ENCODE measurements at regions not wholly inside any gene's neighbourhood (a gene's known extent, or its start where the extent isn't known, plus 50 kb on each side); places are given as distances from the start of the nearest gene placed in this dataset.

DNA sequence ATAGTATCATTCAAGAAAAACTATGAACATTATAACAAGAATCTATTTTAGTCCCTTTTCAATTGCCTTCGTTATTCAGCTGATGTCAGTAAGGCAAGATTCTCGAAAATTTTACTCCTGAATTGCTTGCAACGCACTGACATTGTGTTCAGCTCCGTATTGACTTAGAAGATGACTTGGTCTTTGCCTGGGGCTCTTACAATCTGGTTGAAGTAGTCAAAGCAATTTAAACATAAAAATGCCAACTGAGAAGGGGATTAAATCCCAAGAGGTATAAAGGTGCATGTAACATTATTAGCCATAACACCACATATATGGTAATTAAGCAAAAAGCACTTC, 507.1 kb downstream of the CENPC start:
- Histone ChIP-seq H3K36me3 (no peaks in the 10 kb centered on the region), H3K27ac (no peak overlapping the region), H3K27me3 (no peaks in the 10 kb centered on the region), H3K9me3 (no peaks in the 10 kb centered on the region), H3K4me1 (peaks cover 0 to 4% of the 10 kb centered on the region in 2 donors), H3K4me3 (no peak overlapping the region)
- intact Hi-C loops (cut with DNase I) = no loop called here
- DNase-seq (no peak), ATAC-seq (no peak)
- TF ChIP-seq, protein P1, sequence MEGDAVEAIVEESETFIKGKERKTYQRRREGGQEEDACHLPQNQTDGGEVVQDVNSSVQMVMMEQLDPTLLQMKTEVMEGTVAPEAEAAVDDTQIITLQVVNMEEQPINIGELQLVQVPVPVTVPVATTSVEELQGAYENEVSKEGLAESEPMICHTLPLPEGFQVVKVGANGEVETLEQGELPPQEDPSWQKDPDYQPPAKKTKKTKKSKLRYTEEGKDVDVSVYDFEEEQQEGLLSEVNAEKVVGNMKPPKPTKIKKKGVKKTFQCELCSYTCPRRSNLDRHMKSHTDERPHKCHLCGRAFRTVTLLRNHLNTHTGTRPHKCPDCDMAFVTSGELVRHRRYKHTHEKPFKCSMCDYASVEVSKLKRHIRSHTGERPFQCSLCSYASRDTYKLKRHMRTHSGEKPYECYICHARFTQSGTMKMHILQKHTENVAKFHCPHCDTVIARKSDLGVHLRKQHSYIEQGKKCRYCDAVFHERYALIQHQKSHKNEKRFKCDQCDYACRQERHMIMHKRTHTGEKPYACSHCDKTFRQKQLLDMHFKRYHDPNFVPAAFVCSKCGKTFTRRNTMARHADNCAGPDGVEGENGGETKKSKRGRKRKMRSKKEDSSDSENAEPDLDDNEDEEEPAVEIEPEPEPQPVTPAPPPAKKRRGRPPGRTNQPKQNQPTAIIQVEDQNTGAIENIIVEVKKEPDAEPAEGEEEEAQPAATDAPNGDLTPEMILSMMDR (IDR thresholded peaks at IDR 0.05) = no peak

- Histone ChIP-seq H3K36me3 (no peaks in the 10 kb centered on the region), H3K9me3 (no peaks in the 10 kb centered on the region), H3K27me3 (no peaks in the 10 kb centered on the region), H3K4me1 (peaks cover 0 to 4% of the 10 kb centered on the region in 2 donors), H3K4me3 (no peak overlapping the region), H3K27ac (no peak overlapping the region)
- DNase-seq = no peak
- intact Hi-C loops (cut with DNase I) = no loop called here
- no peak for ATAC-seq
- TF ChIP-seq, protein P1 (IDR thresholded peaks at IDR 0.05) = no peak
Observed at GRCh38 chr4:67037504-67038227, 507.6 kb downstream of the CENPC start.

DNA sequence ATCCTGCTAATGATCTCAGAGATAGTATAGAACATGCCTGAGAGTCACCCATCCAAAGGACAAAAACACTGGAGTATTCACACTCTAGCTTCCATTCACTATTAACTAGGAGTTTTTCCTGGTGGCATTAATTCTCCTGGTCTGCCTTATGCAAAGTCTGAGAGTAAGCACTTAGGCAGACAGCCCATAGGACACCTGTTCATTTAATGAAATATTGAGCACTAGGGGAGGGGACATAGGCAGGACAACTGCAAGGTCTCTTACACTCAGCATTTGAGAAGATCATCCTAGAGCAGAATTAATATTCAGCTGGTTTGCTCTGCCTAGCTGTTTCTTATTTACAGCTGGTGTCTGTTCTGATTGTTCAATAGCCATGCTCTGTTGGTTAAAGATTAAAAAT, 508.5 kb downstream of the CENPC start:
- ATAC-seq (no peak), DNase-seq (no peak)
- no peak overlapping the region for H3K4me3 ChIP-seq
- H3K9me3 ChIP-seq = no peaks in the 10 kb centered on the region
- H3K36me3 ChIP-seq = no peaks in the 10 kb centered on the region
- TF ChIP-seq, protein P1 (IDR thresholded peaks at IDR 0.05) = no peak
- peaks cover 0 to 4% of the 10 kb centered on the region in 2 donors for H3K4me1 ChIP-seq
- no peak overlapping the region for H3K27ac ChIP-seq
- no peaks in the 10 kb centered on the region for H3K27me3 ChIP-seq
- intact Hi-C loops (cut with DNase I) = no loop called here

GRCh38 chr4:67035986-67036385, 509.3 kb downstream of the CENPC start:
- no peak for DNase-seq
- intact Hi-C loops (cut with DNase I) = no loop called here
- Histone ChIP-seq H3K36me3 (no peaks in the 10 kb centered on the region), H3K4me3 (no peak overlapping the region), H3K4me1 (peaks cover 0 to 4% of the 10 kb centered on the region in 2 donors), H3K27me3 (no peaks in the 10 kb centered on the region), H3K27ac (no peak overlapping the region), H3K9me3 (no peaks in the 10 kb centered on the region)
- TF ChIP-seq, protein P1 (IDR thresholded peaks at IDR 0.05) = no peak
- no peak for ATAC-seq

DNA sequence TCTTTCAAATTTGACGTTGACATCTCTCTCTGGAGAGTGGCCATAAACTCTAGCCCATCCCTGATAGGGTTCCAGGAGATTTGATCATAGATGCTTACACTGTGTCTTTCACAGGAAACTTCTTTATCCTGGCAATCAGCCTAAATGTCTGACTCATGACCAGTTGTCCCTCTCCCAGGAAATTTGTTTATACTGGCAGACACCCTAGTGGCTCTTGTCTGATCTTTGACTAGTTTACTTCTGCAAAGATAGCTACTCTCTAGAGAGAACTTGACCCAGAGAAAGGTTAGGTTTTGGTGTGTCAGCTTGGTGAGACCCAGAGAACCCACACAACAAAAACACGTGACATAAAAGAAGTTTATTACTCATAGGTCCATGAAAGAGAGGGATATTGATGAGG, 509.8 kb downstream of the CENPC start:
- Histone ChIP-seq H3K36me3 (no peaks in the 10 kb centered on the region), H3K4me3 (no peak overlapping the region), H3K4me1 (peaks cover 0 to 4% of the 10 kb centered on the region in 2 donors), H3K9me3 (no peaks in the 10 kb centered on the region), H3K27ac (no peak overlapping the region), H3K27me3 (no peaks in the 10 kb centered on the region)
- TF ChIP-seq, protein P1 (IDR thresholded peaks at IDR 0.05) = no peak
- no peak for ATAC-seq
- intact Hi-C loops (cut with DNase I) = no loop called here
- DNase-seq = no peak
